ENCODE measurements at regions not wholly inside any gene's neighbourhood (a gene's known extent, or its start where the extent isn't known, plus 50 kb on each side); places are given as distances from the start of the nearest gene placed in this dataset.

DNA sequence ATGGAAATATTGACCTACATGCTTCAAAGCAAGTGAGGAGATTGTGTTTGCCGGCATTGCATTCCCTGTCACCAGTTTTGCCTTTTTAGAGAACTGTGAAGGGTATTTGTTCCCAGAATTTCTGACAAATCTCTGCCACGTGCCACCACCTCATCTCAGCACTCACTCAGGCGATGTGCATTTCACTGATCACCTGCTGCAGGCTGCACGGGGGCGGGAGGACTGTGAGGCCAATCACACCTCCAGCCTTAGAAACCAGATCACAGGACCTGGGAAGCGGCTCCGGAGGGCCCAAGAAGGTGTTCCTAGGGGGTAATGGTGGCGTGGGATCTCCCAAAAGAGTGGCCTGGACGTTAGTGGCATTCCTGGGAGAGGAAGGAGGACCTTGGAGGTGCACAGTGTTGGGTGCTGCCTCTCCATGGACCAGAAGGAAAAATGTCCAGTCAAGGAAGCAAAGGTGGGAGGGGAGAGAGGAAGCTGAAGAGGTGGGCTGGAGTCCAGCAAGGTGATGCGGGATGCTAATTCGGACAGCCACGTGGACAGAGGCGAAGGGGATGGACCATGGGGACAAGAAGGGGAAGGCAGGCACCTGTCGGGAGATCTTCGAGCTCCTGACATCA lies 63.6 kb upstream of the OLFM1 start:
- TF ChIP-seq, protein P1, sequence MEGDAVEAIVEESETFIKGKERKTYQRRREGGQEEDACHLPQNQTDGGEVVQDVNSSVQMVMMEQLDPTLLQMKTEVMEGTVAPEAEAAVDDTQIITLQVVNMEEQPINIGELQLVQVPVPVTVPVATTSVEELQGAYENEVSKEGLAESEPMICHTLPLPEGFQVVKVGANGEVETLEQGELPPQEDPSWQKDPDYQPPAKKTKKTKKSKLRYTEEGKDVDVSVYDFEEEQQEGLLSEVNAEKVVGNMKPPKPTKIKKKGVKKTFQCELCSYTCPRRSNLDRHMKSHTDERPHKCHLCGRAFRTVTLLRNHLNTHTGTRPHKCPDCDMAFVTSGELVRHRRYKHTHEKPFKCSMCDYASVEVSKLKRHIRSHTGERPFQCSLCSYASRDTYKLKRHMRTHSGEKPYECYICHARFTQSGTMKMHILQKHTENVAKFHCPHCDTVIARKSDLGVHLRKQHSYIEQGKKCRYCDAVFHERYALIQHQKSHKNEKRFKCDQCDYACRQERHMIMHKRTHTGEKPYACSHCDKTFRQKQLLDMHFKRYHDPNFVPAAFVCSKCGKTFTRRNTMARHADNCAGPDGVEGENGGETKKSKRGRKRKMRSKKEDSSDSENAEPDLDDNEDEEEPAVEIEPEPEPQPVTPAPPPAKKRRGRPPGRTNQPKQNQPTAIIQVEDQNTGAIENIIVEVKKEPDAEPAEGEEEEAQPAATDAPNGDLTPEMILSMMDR (conservative IDR thresholded peaks at IDR 0.05): no peak
- no peak overlapping the region for H3K27ac ChIP-seq
- no peaks in the 10 kb centered on the region for H3K4me1 ChIP-seq (replicated peaks; ENCODE audit: insufficient read depth)
- BruUV-seq (replicated peaks): no TSS peak
- ChIA-PET POLR2A (ENCODE audit: unreplicated experiment) (no interaction called here), CTCF (no interaction called here)
- H3K79me2 ChIP-seq (ENCODE audit: low read depth): no peaks in the 10 kb centered on the region
- H4K20me1 ChIP-seq (ENCODE audit: insufficient read depth): no peaks in the 10 kb centered on the region
- intact Hi-C loops (cut with micrococcal nuclease; ENCODE audit: unreplicated experiment): no loop called here
- H2AFZ ChIP-seq: no peak overlapping the region
- H3K36me3 ChIP-seq (ENCODE audit: low read depth): no peaks in the 10 kb centered on the region
- H3K4me2 ChIP-seq: no peak overlapping the region
- no peak overlapping the region for H3K4me3 ChIP-seq
- DNase-seq: no peak
- H3F3A ChIP-seq (ENCODE audit: insufficient read depth, low read depth): no peaks in the 10 kb centered on the region
- no peaks in the 10 kb centered on the region for H3K9me2 ChIP-seq (ENCODE audit: insufficient read depth)
- peaks cover 99% of the 10 kb centered on the region for H3K27me3 ChIP-seq (ENCODE audit: insufficient read depth, low read depth)
- no peaks in the 10 kb centered on the region for H3K9me3 ChIP-seq (ENCODE audit: insufficient read depth, low read depth)

DNA sequence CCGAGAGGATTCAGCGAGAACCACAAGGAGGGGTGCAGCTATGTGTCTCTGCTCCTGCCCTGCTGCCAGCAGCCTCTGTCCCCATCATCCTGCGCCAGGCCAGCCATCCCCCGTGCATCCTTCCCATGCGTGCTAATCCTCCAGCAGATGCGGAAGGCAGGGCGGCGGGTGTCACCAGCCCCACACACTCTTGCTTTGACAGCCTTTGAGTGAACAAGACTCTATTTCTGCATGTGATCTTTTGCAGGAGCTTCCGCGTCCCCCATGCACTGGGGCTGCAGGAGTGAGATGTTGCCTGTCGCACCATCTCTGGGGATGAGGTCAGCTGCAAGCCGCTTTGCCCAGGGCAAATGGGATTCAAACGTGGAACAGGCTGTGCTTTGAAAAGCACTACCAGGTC lies 58.0 kb upstream of the OLFM1 start:
- Histone ChIP-seq H4K20me1 (ENCODE audit: insufficient read depth) (no peaks in the 10 kb centered on the region), H3K4me1 (replicated peaks; ENCODE audit: insufficient read depth) (no peaks in the 10 kb centered on the region), H3F3A (ENCODE audit: insufficient read depth, low read depth) (no peaks in the 10 kb centered on the region), H3K4me2 (no peak overlapping the region), H3K9me3 (ENCODE audit: insufficient read depth, low read depth) (no peaks in the 10 kb centered on the region), H3K9me2 (ENCODE audit: insufficient read depth) (no peaks in the 10 kb centered on the region), H3K36me3 (ENCODE audit: low read depth) (no peaks in the 10 kb centered on the region), H3K79me2 (ENCODE audit: low read depth) (no peaks in the 10 kb centered on the region), H3K27me3 (ENCODE audit: insufficient read depth, low read depth) (peaks cover 84% of the 10 kb centered on the region), H3K4me3 (no peak overlapping the region), H2AFZ (no peak overlapping the region), H3K27ac (no peak overlapping the region)
- CTCF ChIA-PET: no interaction called here
- POLR2A ChIA-PET (ENCODE audit: unreplicated experiment): no interaction called here
- intact Hi-C loops (cut with micrococcal nuclease; ENCODE audit: unreplicated experiment): no loop called here
- TF ChIP-seq, protein P1 (conservative IDR thresholded peaks at IDR 0.05): no peak
- no TSS peak for BruUV-seq (replicated peaks)
- DNase-seq: no peak

DNA sequence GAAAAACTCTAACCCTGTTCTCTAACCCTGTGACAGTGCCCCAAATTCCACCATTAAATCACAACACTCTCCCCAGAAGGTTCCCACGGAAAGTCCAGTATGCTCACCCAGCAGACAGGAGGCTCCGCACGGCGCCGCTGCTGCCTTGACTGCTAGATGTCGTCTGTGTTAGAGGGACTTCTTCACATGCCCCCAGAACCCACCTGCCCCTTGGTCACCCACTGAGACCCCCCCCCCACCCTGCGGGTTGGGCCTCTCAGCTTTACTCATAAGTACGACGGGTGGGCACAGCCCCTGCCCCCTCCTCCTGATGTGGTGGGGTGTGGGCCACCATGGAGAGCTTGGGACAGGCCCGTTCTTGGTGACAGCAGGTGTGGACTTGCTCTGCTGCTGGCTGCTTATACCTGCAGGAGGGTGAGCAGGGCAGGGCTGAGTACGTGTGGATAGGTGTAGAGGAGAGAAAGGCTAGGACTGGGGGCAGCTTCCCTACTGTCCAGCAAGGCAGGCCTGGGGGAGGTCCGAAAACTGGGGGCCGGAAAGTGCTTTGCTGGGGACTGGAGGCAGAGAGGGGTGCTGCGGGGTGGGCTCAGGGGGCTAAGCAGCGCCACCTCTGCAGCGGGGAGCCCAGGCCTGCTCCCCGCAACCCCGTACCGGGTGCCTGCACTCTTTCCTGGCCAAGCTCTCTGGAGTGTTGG lies 57.5 kb upstream of the OLFM1 start:
- no peak for DNase-seq
- BruUV-seq (replicated peaks): no TSS peak
- no peak for TF ChIP-seq EZH2 (IDR thresholded peaks at IDR 0.05; ENCODE audit: low read depth)
- TF ChIP-seq, protein P1 (conservative IDR thresholded peaks at IDR 0.05): no peak

More for the DNA sequence above, 57.5 kb upstream of the OLFM1 start:
- CTCF ChIA-PET: no interaction called here
- no peak overlapping the region for H3K4me2 ChIP-seq
- peaks cover 84% of the 10 kb centered on the region for H3K27me3 ChIP-seq (ENCODE audit: insufficient read depth, low read depth)
- H3K4me3 ChIP-seq: no peak overlapping the region
- H3K9me3 ChIP-seq (ENCODE audit: insufficient read depth, low read depth): no peaks in the 10 kb centered on the region
- no peaks in the 10 kb centered on the region for H3K79me2 ChIP-seq (ENCODE audit: low read depth)
- no peaks in the 10 kb centered on the region for H3K4me1 ChIP-seq (replicated peaks; ENCODE audit: insufficient read depth)
- H3K36me3 ChIP-seq (ENCODE audit: low read depth): no peaks in the 10 kb centered on the region
- no peaks in the 10 kb centered on the region for H4K20me1 ChIP-seq (ENCODE audit: insufficient read depth)
- no peak overlapping the region for H3K27ac ChIP-seq
- H2AFZ ChIP-seq: no peak overlapping the region
- intact Hi-C loops (cut with micrococcal nuclease; ENCODE audit: unreplicated experiment): no loop called here
- H3K9me2 ChIP-seq (ENCODE audit: insufficient read depth): no peaks in the 10 kb centered on the region
- H3F3A ChIP-seq (ENCODE audit: insufficient read depth, low read depth): no peaks in the 10 kb centered on the region
- POLR2A ChIA-PET (ENCODE audit: unreplicated experiment): no interaction called here

Data from PC-9 (cell line).